DND-41 (cell line): ENCODE measurements at regions not wholly inside any gene's neighbourhood (a gene's known extent, or its start where the extent isn't known, plus 50 kb on each side); places are given as distances from the start of the nearest gene placed in this dataset.

Experiments
- ATAC-seq: fragments of 200-7000 bp; cut with Tn5 transposase; 3 replicates; pipeline ENCODE4 v1.9.1; 2021; ENCODE audit warnings: low read depth; ENCODE audit not compliant: insufficient read depth
- DNase-seq: peaks from one replicate; pipeline ENCODE4 v3.0.0-alpha.2; 2020
- H2AFZ ChIP-seq: 2 replicates; pipeline ENCODE4 v1.6.0; 2012; ENCODE audit warnings: low read depth, low read length
- H3K27ac ChIP-seq: 2 replicates; pipeline ENCODE4 v1.5.1; 2012; ENCODE audit warnings: low read length, inconsistent platforms
- H3K27me3 ChIP-seq: fragments of 200-600 bp; sonication (generic); 2 replicates; pipeline ENCODE4 v1.6.0; 2012; ENCODE audit warnings: low read length, mild to moderate bottlenecking, inconsistent platforms; ENCODE audit not compliant: insufficient read depth, poor library complexity
- H3K36me3 ChIP-seq: 2 replicates; pipeline ENCODE4 v1.5.1; 2012; ENCODE audit warnings: low read length, inconsistent platforms; ENCODE audit not compliant: insufficient read depth
- H3K4me1 ChIP-seq: 2 replicates; pipeline ENCODE4 v1.5.1; 2012; ENCODE audit warnings: mild to moderate bottlenecking, low read length; ENCODE audit not compliant: insufficient read depth
- H3K4me2 ChIP-seq: 2 replicates; pipeline ENCODE4 v1.6.0; 2012; ENCODE audit warnings: mild to moderate bottlenecking, moderate library complexity, low read length, inconsistent platforms; ENCODE audit not compliant: insufficient read depth
- H3K4me3 ChIP-seq, 2 experiments: fragments of 200-600 bp in 1 of 2; shearing (Covaris generic) in 1 of 2; 2 replicates each; pipeline ENCODE4 v1.5.1; 2012 to 2016; ENCODE audit warnings: inconsistent platforms in 2 of 2, low read length in 2 of 2, mild to moderate bottlenecking in 2 of 2, low read depth in 1 of 2, moderate library complexity in 1 of 2
- H3K79me2 ChIP-seq: 2 replicates; pipeline ENCODE4 v1.6.0; 2012; ENCODE audit warnings: low read length, inconsistent platforms; ENCODE audit not compliant: insufficient read depth
- H3K9ac ChIP-seq: 2 replicates; pipeline ENCODE4 v1.6.0; 2012; ENCODE audit warnings: low read depth, mild to moderate bottlenecking, inconsistent platforms, low read length, moderate library complexity
- H3K9me3 ChIP-seq: 2 replicates; pipeline ENCODE4 v1.5.1; 2012; ENCODE audit warnings: low read length, moderate library complexity, mild to moderate bottlenecking, inconsistent platforms; ENCODE audit not compliant: insufficient read depth, severe bottlenecking
- H4K20me1 ChIP-seq: 2 replicates; pipeline ENCODE4 v1.6.0; 2012; ENCODE audit warnings: low read length; ENCODE audit not compliant: insufficient read depth
- EZH2 ChIP-seq: IDR thresholded peaks from 3 replicates; pipeline ENCODE4 v1.6.1; 2012; ENCODE audit warnings: borderline replicate concordance, low read depth, mild to moderate bottlenecking, moderate library complexity, low read length, inconsistent platforms; ENCODE audit not compliant: severe bottlenecking
- TF ChIP-seq, protein P1 (sequence below): IDR thresholded peaks from 2 replicates; pipeline ENCODE4 v1.5.1; 2012; ENCODE audit warnings: borderline replicate concordance, low read length, moderate library complexity, mild to moderate bottlenecking; ENCODE audit not compliant: poor library complexity, severe bottlenecking; ENCODE audit errors: extremely low read depth

DNA sequence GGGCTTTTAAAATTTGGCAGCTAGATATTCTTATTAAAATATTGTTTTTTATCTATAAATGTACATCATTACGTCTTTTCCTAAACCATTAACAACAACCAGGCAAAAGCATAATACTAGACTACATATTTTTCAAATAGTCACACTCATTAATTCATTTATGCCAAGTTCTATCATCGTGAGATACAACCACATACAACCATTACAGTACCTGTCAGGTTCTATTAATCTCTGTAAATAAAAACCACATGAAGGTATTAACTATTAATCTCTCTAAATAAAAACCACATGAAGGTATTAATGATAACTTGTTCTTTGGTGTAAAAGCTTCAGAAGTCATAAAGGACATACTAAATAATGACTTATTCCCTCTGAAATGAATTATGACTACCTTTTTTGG is 432.7 kb downstream of the TMX3 start:
- Histone ChIP-seq H3K79me2 (no peaks in the 10 kb centered on the region), H3K4me1 (no peaks in the 10 kb centered on the region), H3K4me3 (no peak overlapping the region), H3K36me3 (no peaks in the 10 kb centered on the region), H3K27me3 (no peaks in the 10 kb centered on the region), H3K9ac (no peak overlapping the region), H4K20me1 (no peaks in the 10 kb centered on the region), H2AFZ (no peak overlapping the region), H3K9me3 (no peaks in the 10 kb centered on the region), H3K27ac (no peak overlapping the region), H3K4me2 (no peak overlapping the region)
- TF ChIP-seq, protein P1, sequence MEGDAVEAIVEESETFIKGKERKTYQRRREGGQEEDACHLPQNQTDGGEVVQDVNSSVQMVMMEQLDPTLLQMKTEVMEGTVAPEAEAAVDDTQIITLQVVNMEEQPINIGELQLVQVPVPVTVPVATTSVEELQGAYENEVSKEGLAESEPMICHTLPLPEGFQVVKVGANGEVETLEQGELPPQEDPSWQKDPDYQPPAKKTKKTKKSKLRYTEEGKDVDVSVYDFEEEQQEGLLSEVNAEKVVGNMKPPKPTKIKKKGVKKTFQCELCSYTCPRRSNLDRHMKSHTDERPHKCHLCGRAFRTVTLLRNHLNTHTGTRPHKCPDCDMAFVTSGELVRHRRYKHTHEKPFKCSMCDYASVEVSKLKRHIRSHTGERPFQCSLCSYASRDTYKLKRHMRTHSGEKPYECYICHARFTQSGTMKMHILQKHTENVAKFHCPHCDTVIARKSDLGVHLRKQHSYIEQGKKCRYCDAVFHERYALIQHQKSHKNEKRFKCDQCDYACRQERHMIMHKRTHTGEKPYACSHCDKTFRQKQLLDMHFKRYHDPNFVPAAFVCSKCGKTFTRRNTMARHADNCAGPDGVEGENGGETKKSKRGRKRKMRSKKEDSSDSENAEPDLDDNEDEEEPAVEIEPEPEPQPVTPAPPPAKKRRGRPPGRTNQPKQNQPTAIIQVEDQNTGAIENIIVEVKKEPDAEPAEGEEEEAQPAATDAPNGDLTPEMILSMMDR = no peak
- TF ChIP-seq EZH2 = no peak
- ATAC-seq (no peak), DNase-seq (no peak)

- Histone ChIP-seq H3K27me3 (no peaks in the 10 kb centered on the region), H4K20me1 (no peaks in the 10 kb centered on the region), H3K4me3 (no peak overlapping the region), H3K27ac (no peak overlapping the region), H3K4me2 (no peak overlapping the region), H3K79me2 (no peaks in the 10 kb centered on the region), H2AFZ (no peak overlapping the region), H3K4me1 (no peaks in the 10 kb centered on the region), H3K9ac (no peak overlapping the region), H3K9me3 (no peaks in the 10 kb centered on the region), H3K36me3 (no peaks in the 10 kb centered on the region)
- no peak for TF ChIP-seq EZH2
- TF ChIP-seq, protein P1 = no peak
- no peak for ATAC-seq
- DNase-seq = no peak
Observed at GRCh38 chr18:68275616-68276015, 439.3 kb downstream of the TMX3 start.

- no peaks in the 10 kb centered on the region for H3K4me1 ChIP-seq
- no peak overlapping the region for H3K27ac ChIP-seq
- TF ChIP-seq, protein P1 = no peak
- no peak for TF ChIP-seq EZH2
- no peak overlapping the region for H2AFZ ChIP-seq
- no peaks in the 10 kb centered on the region for H3K27me3 ChIP-seq
- H4K20me1 ChIP-seq = no peaks in the 10 kb centered on the region
- no peaks in the 10 kb centered on the region for H3K9me3 ChIP-seq
- ATAC-seq = no peak
- no peak overlapping the region for H3K9ac ChIP-seq
- no peak for DNase-seq
- no peak overlapping the region for H3K4me2 ChIP-seq
- no peak overlapping the region for H3K4me3 ChIP-seq
- no peaks in the 10 kb centered on the region for H3K79me2 ChIP-seq
- H3K36me3 ChIP-seq = no peaks in the 10 kb centered on the region
Observed at GRCh38 chr18:68270017-68270416, 444.9 kb downstream of the TMX3 start.

GRCh38 chr18:68267583-68267982 is 447.3 kb downstream of the TMX3 start:
- H3K4me3 ChIP-seq = no peak overlapping the region
- no peaks in the 10 kb centered on the region for H3K79me2 ChIP-seq
- TF ChIP-seq EZH2 = no peak
- TF ChIP-seq, protein P1 = no peak
- H2AFZ ChIP-seq = no peak overlapping the region
- H3K9me3 ChIP-seq = no peaks in the 10 kb centered on the region
- H3K27me3 ChIP-seq = no peaks in the 10 kb centered on the region
- H3K4me1 ChIP-seq = no peaks in the 10 kb centered on the region
- H3K27ac ChIP-seq = no peak overlapping the region
- no peak for DNase-seq
- no peak overlapping the region for H3K9ac ChIP-seq
- H3K4me2 ChIP-seq = no peak overlapping the region
- H4K20me1 ChIP-seq = no peaks in the 10 kb centered on the region
- ATAC-seq = no peak
- H3K36me3 ChIP-seq = no peaks in the 10 kb centered on the region
